ENCODE measurements at regions not wholly inside any gene's neighbourhood (a gene's known extent, or its start where the extent isn't known, plus 50 kb on each side); places are given as distances from the start of the nearest gene placed in this dataset.

GRCh38 chr11:91160661-91161060 lies 937.8 kb upstream of the CHORDC1 start:
- Histone ChIP-seq H3K27me3 (no peaks in the 10 kb centered on the region), H3K4me1 (peaks cover 3% of the 10 kb centered on the region; the same call in 1 of the 2 replicates), H3K36me3 (no peaks in the 10 kb centered on the region), H3K9me3 (replicated peaks) (no peaks in the 10 kb centered on the region), H3K4me3 (no peak overlapping the region), H3K27ac (no peak overlapping the region)
- no peak for DNase-seq

- DNase-seq = no peak
- no peak overlapping the region for H3K27ac ChIP-seq
These were observed 936.2 kb upstream of the CHORDC1 start for GRCh38 chr11:91158891-91159537.

GRCh38 chr11:91158297-91158696 lies 935.4 kb upstream of the CHORDC1 start:
- Histone ChIP-seq H3K9me3 (replicated peaks) (no peaks in the 10 kb centered on the region), H3K27me3 (no peaks in the 10 kb centered on the region), H3K4me1 (no peaks in the 10 kb centered on the region; the same call in 1 of the 2 replicates), H3K27ac (no peak overlapping the region), H3K4me3 (no peak overlapping the region), H3K36me3 (no peaks in the 10 kb centered on the region)
- DNase-seq = no peak

More at GRCh38 chr11:91158891-91159537, 936.2 kb upstream of the CHORDC1 start:
- Histone ChIP-seq H3K27me3 (no peaks in the 10 kb centered on the region), H3K9me3 (replicated peaks) (no peaks in the 10 kb centered on the region), H3K4me1 (no peaks in the 10 kb centered on the region; the same call in 1 of the 2 replicates), H3K4me3 (no peak overlapping the region), H3K36me3 (no peaks in the 10 kb centered on the region)

- H3K4me3 ChIP-seq = no peak overlapping the region
- H3K27me3 ChIP-seq = no peaks in the 10 kb centered on the region
- no peak for DNase-seq
- H3K4me1 ChIP-seq = no peaks in the 10 kb centered on the region; the same call in 1 of the 2 replicates
- H3K9me3 ChIP-seq (replicated peaks) = no peaks in the 10 kb centered on the region
- no peak overlapping the region for H3K27ac ChIP-seq
- no peaks in the 10 kb centered on the region for H3K36me3 ChIP-seq
These were observed 933.2 kb upstream of the CHORDC1 start for GRCh38 chr11:91156041-91156440.

GRCh38 chr11:91147885-91148284 lies 925.0 kb upstream of the CHORDC1 start:
- H3K9me3 ChIP-seq (replicated peaks) = no peaks in the 10 kb centered on the region
- no peak for DNase-seq

GRCh38 chr11:91141655-91142054 lies 918.8 kb upstream of the CHORDC1 start:
- H3K36me3 ChIP-seq = no peaks in the 10 kb centered on the region
- H3K4me3 ChIP-seq = no peak overlapping the region
- H3K27me3 ChIP-seq = no peaks in the 10 kb centered on the region
- no peaks in the 10 kb centered on the region for H3K4me1 ChIP-seq
- H3K27ac ChIP-seq = no peak overlapping the region
- H3K9me3 ChIP-seq (replicated peaks) = no peaks in the 10 kb centered on the region
- no peak for DNase-seq

More at GRCh38 chr11:91147885-91148284, 925.0 kb upstream of the CHORDC1 start:
- no peaks in the 10 kb centered on the region for H3K27me3 ChIP-seq
- no peaks in the 10 kb centered on the region for H3K36me3 ChIP-seq
- no peak overlapping the region for H3K4me3 ChIP-seq
- H3K27ac ChIP-seq = no peak overlapping the region
- H3K4me1 ChIP-seq = no peaks in the 10 kb centered on the region

- H3K27me3 ChIP-seq = no peaks in the 10 kb centered on the region
- H3K36me3 ChIP-seq = no peaks in the 10 kb centered on the region
- no peak overlapping the region for H3K4me3 ChIP-seq
- no peaks in the 10 kb centered on the region for H3K4me1 ChIP-seq
- H3K9me3 ChIP-seq (replicated peaks) = no peaks in the 10 kb centered on the region
- H3K27ac ChIP-seq = no peak overlapping the region
- DNase-seq = no peak
These were observed 913.8 kb upstream of the CHORDC1 start for GRCh38 chr11:91136631-91137030.

- no peak overlapping the region for H3K27ac ChIP-seq
- no peak overlapping the region for H3K4me3 ChIP-seq
- no peaks in the 10 kb centered on the region for H3K36me3 ChIP-seq
- no peaks in the 10 kb centered on the region for H3K27me3 ChIP-seq
- no peak for DNase-seq
- no peaks in the 10 kb centered on the region for H3K9me3 ChIP-seq (replicated peaks)
- H3K4me1 ChIP-seq = no peaks in the 10 kb centered on the region
These were observed 910.5 kb upstream of the CHORDC1 start for GRCh38 chr11:91133361-91133760.

GRCh38 chr11:91129596-91129995 lies 906.7 kb upstream of the CHORDC1 start:
- H3K4me1 ChIP-seq = no peaks in the 10 kb centered on the region
- no peak overlapping the region for H3K4me3 ChIP-seq
- H3K27me3 ChIP-seq = no peaks in the 10 kb centered on the region
- DNase-seq = no peak
- H3K27ac ChIP-seq = no peak overlapping the region
- no peaks in the 10 kb centered on the region for H3K9me3 ChIP-seq (replicated peaks)
- H3K36me3 ChIP-seq = no peaks in the 10 kb centered on the region

GRCh38 chr11:91124363-91124762 lies 901.5 kb upstream of the CHORDC1 start:
- Histone ChIP-seq H3K4me1 (no peaks in the 10 kb centered on the region), H3K4me3 (no peak overlapping the region), H3K27me3 (no peaks in the 10 kb centered on the region), H3K36me3 (no peaks in the 10 kb centered on the region), H3K27ac (no peak overlapping the region), H3K9me3 (replicated peaks) (no peaks in the 10 kb centered on the region)
- no peak for DNase-seq

- Histone ChIP-seq H3K4me3 (no peak overlapping the region), H3K9me3 (replicated peaks) (no peaks in the 10 kb centered on the region), H3K27me3 (no peaks in the 10 kb centered on the region), H3K27ac (no peak overlapping the region), H3K36me3 (no peaks in the 10 kb centered on the region), H3K4me1 (no peaks in the 10 kb centered on the region)
- no peak for DNase-seq
These were observed 892.3 kb upstream of the CHORDC1 start for GRCh38 chr11:91115116-91115515.

GRCh38 chr11:91104237-91104636 lies 881.4 kb upstream of the CHORDC1 start:
- Histone ChIP-seq H3K4me3 (no peak overlapping the region), H3K27me3 (no peaks in the 10 kb centered on the region), H3K9me3 (replicated peaks) (no peaks in the 10 kb centered on the region), H3K27ac (no peak overlapping the region), H3K36me3 (no peaks in the 10 kb centered on the region), H3K4me1 (no peaks in the 10 kb centered on the region)
- no peak for DNase-seq

- H3K36me3 ChIP-seq = no peaks in the 10 kb centered on the region
- H3K4me1 ChIP-seq = no peaks in the 10 kb centered on the region
- H3K27ac ChIP-seq = no peak overlapping the region
- H3K27me3 ChIP-seq = no peaks in the 10 kb centered on the region
- H3K9me3 ChIP-seq (replicated peaks) = no peaks in the 10 kb centered on the region
- no peak overlapping the region for H3K4me3 ChIP-seq
- DNase-seq = no peak
These were observed 877.6 kb upstream of the CHORDC1 start for GRCh38 chr11:91100427-91100826.

GRCh38 chr11:91097083-91097482 lies 874.2 kb upstream of the CHORDC1 start:
- no peak overlapping the region for H3K4me3 ChIP-seq
- no peak for DNase-seq
- H3K27ac ChIP-seq = no peak overlapping the region

GRCh38 chr11:91093141-91093540 lies 870.3 kb upstream of the CHORDC1 start:
- no peaks in the 10 kb centered on the region for H3K9me3 ChIP-seq (replicated peaks)
- no peaks in the 10 kb centered on the region for H3K36me3 ChIP-seq
- no peak overlapping the region for H3K4me3 ChIP-seq
- H3K27ac ChIP-seq = no peak overlapping the region
- no peaks in the 10 kb centered on the region for H3K4me1 ChIP-seq
- no peaks in the 10 kb centered on the region for H3K27me3 ChIP-seq
- no peak for DNase-seq

More at GRCh38 chr11:91097083-91097482, 874.2 kb upstream of the CHORDC1 start:
- no peaks in the 10 kb centered on the region for H3K27me3 ChIP-seq
- H3K9me3 ChIP-seq (replicated peaks) = no peaks in the 10 kb centered on the region
- no peaks in the 10 kb centered on the region for H3K36me3 ChIP-seq
- H3K4me1 ChIP-seq = no peaks in the 10 kb centered on the region

GRCh38 chr11:91091563-91091962 lies 868.7 kb upstream of the CHORDC1 start:
- no peak for DNase-seq
- no peaks in the 10 kb centered on the region for H3K4me1 ChIP-seq
- H3K9me3 ChIP-seq (replicated peaks) = no peaks in the 10 kb centered on the region
- no peaks in the 10 kb centered on the region for H3K27me3 ChIP-seq
- no peak overlapping the region for H3K27ac ChIP-seq
- no peaks in the 10 kb centered on the region for H3K36me3 ChIP-seq
- no peak overlapping the region for H3K4me3 ChIP-seq
